GM23248 (cell line): ENCODE measurements at regions not wholly inside any gene's neighbourhood (a gene's known extent, or its start where the extent isn't known, plus 50 kb on each side); places are given as distances from the start of the nearest gene placed in this dataset.

Source experiments
- EZH2 ChIP-seq: fragments of 200-600 bp; sonication (generic); IDR thresholded peaks from 2 replicates; pipeline ENCODE4 v1.6.1; 2018; ENCODE audit warnings: antibody characterized with exemption, mild to moderate bottlenecking; ENCODE audit not compliant: insufficient read depth, poor library complexity, severe bottlenecking
- EZH2phosphoT487 ChIP-seq: fragments of 200-600 bp; sonication (generic); IDR thresholded peaks from 2 replicates; pipeline ENCODE4 v1.6.1; 2018; ENCODE audit warnings: antibody characterized with exemption, moderate library complexity, mild to moderate bottlenecking, low read depth; ENCODE audit not compliant: insufficient read depth

- TF ChIP-seq EZH2 (no peak), EZH2phosphoT487 (no peak)
These were observed 135.6 kb upstream of the ZNF536 start for GRCh38 chr19:30236587-30236986.
